ENCODE measurements at regions not wholly inside any gene's neighbourhood (a gene's known extent, or its start where the extent isn't known, plus 50 kb on each side); places are given as distances from the start of the nearest gene placed in this dataset.
A peak's percentile ranks its signal among the peaks of the same experiment; 100 is the strongest.
"Not testable (repeated sequence)": the region's sequence is repeated elsewhere in the genome, so short reads cannot be mapped to it uniquely, and the experiment has no call there.

- no peak for DNase-seq
These were observed 144.7 kb upstream of the UST start for GRCh38 chr6:148602136-148602535.

GRCh38 chr6:148608199-148608951 lies 138.5 kb upstream of the UST start:
- DNase-seq, result no peak

- peak; percentile 34 for DNase-seq
These were observed 135.6 kb upstream of the UST start for GRCh38 chr6:148611213-148611612.

- no peak for DNase-seq
These were observed 134.8 kb upstream of the UST start for GRCh38 chr6:148612043-148612442.

GRCh38 chr6:148614602-148615001 lies 132.2 kb upstream of the UST start:
- DNase-seq, result no peak

- DNase-seq, result no peak
These were observed 130.0 kb upstream of the UST start for GRCh38 chr6:148616841-148617240.

- DNase-seq, result no peak
These were observed 129.3 kb upstream of the UST start for GRCh38 chr6:148617530-148617929.

- DNase-seq, result no peak
These were observed 126.9 kb upstream of the UST start for GRCh38 chr6:148619891-148620290.

GRCh38 chr6:148620579-148621298 lies 126.1 kb upstream of the UST start:
- DNase-seq, result no peak

- no peak for DNase-seq
These were observed 121.2 kb upstream of the UST start for GRCh38 chr6:148625609-148626008.

- no peak for DNase-seq
These were observed 118.6 kb upstream of the UST start for GRCh38 chr6:148628251-148628650.

- peak; percentile 67 for DNase-seq
These were observed 117.6 kb upstream of the UST start for GRCh38 chr6:148629181-148629580.

- DNase-seq, result no peak
These were observed 117.0 kb upstream of the UST start for GRCh38 chr6:148629592-148630465.

- DNase-seq, result no peak
These were observed 111.6 kb upstream of the UST start for GRCh38 chr6:148635070-148635743.

GRCh38 chr6:148641836-148642235 lies 105.0 kb upstream of the UST start:
- DNase-seq, result not testable (repeated sequence)

- DNase-seq, result not testable (repeated sequence)
These were observed 103.6 kb upstream of the UST start for GRCh38 chr6:148643208-148643607.

- not testable (repeated sequence) for DNase-seq
These were observed 101.8 kb upstream of the UST start for GRCh38 chr6:148645049-148645448.

- no peak for DNase-seq
These were observed 97.9 kb upstream of the UST start for GRCh38 chr6:148648754-148649453.

GRCh38 chr6:148649454-148649963 lies 97.3 kb upstream of the UST start:
- DNase-seq, result no peak

GRCh38 chr6:148650941-148651505 lies 95.8 kb upstream of the UST start:
- no peak for DNase-seq

- DNase-seq, result no peak
These were observed 94.6 kb upstream of the UST start for GRCh38 chr6:148652205-148652604.
